HG03575 (cell line): ENCODE measurements at regions not wholly inside any gene's neighbourhood (a gene's known extent, or its start where the extent isn't known, plus 50 kb on each side); places are given as distances from the start of the nearest gene placed in this dataset.

Source experiments
- ATAC-seq: cut with Tn5 transposase; IDR thresholded peaks from one replicate; pipeline ENCODE4 v1.9.1; 2021; ENCODE audit not compliant: unreplicated experiment, insufficient number of reproducible peaks, low FRiP score; ENCODE audit errors: extremely low read depth

- ATAC-seq: no peak
Observed at GRCh38 chr16:13863075-13863765, 56.7 kb upstream of the ERCC4 start.

- ATAC-seq: no peak
Observed at GRCh38 chr16:13864689-13865088, 55.3 kb upstream of the ERCC4 start.

GRCh38 chr16:13866073-13866472 lies 53.9 kb upstream of the ERCC4 start:
- ATAC-seq: no peak
